OCI-LY1 (cell line): ENCODE measurements at regions not wholly inside any gene's neighbourhood (a gene's known extent, or its start where the extent isn't known, plus 50 kb on each side); places are given as distances from the start of the nearest gene placed in this dataset.

ENCODE experiments used
- CTCF ChIP-seq: fragments of 200-600 bp; sonication (generic), shearing (Covaris generic); IDR thresholded peaks from 2 replicates; pipeline ENCODE4 v1.5.1; 2017; ENCODE audit warnings: mild to moderate bottlenecking, antibody characterized with exemption, low read length, moderate library complexity, mixed read lengths
- EZH2 ChIP-seq: fragments of 200-600 bp; sonication (generic), shearing (Covaris generic); IDR thresholded peaks from 2 replicates; pipeline ENCODE4 v1.8.0; 2017; ENCODE audit warnings: borderline replicate concordance, mixed run types, mild to moderate bottlenecking, antibody characterized with exemption, low read length, moderate library complexity, mixed read lengths

GRCh38 chr18:52140986-52141385 is 199.0 kb upstream of the DCC start:
- TF ChIP-seq CTCF (no peak), EZH2 (no peak)
